ENCODE measurements at regions not wholly inside any gene's neighbourhood (a gene's known extent, or its start where the extent isn't known, plus 50 kb on each side); places are given as distances from the start of the nearest gene placed in this dataset.

DNA sequence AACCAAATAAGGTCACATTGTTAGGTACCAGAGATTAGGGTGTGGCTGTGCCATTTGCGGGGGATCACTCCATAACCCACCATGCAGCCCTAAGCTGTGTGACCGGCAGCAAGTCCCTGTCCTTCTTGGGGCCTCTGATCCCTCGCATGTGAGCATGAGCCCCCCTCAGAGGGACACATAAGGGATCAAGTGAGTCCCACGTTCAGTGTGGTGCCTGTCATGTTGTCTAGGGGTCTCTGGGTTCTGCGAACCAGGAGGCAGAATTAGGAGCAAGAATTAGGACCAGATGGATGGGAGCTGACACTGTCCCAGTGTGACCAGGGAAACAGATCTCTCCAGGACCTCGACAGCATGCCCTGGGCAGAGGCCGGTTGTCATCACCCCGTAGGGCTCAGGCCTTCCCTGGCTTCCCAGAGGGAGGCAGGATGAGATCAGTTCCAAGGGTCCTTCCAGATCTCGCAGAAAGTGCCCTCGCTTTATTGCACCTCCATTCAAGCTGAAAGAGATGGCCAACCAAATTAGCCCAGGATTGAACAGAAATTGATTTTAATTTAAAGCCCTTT lies 113.2 kb upstream of the OTOS start:
- no peak overlapping the region for H3K27ac Mint-ChIP-seq
- no peaks in the 10 kb centered on the region for H3K9me3 Mint-ChIP-seq
- H3K36me3 Mint-ChIP-seq: no peaks in the 10 kb centered on the region
- DNase-seq (ENCODE audit: extremely low spot score, unreplicated experiment): no peak
- H3K4me1 Mint-ChIP-seq (ENCODE audit: unreplicated experiment): peaks cover 35% of the 10 kb centered on the region
- H3K27me3 Mint-ChIP-seq: no peaks in the 10 kb centered on the region
- H3K4me3 Mint-ChIP-seq: no peak overlapping the region
- TF ChIP-seq, protein P1, sequence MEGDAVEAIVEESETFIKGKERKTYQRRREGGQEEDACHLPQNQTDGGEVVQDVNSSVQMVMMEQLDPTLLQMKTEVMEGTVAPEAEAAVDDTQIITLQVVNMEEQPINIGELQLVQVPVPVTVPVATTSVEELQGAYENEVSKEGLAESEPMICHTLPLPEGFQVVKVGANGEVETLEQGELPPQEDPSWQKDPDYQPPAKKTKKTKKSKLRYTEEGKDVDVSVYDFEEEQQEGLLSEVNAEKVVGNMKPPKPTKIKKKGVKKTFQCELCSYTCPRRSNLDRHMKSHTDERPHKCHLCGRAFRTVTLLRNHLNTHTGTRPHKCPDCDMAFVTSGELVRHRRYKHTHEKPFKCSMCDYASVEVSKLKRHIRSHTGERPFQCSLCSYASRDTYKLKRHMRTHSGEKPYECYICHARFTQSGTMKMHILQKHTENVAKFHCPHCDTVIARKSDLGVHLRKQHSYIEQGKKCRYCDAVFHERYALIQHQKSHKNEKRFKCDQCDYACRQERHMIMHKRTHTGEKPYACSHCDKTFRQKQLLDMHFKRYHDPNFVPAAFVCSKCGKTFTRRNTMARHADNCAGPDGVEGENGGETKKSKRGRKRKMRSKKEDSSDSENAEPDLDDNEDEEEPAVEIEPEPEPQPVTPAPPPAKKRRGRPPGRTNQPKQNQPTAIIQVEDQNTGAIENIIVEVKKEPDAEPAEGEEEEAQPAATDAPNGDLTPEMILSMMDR (conservative IDR thresholded peaks at IDR 0.05): no peak

DNA sequence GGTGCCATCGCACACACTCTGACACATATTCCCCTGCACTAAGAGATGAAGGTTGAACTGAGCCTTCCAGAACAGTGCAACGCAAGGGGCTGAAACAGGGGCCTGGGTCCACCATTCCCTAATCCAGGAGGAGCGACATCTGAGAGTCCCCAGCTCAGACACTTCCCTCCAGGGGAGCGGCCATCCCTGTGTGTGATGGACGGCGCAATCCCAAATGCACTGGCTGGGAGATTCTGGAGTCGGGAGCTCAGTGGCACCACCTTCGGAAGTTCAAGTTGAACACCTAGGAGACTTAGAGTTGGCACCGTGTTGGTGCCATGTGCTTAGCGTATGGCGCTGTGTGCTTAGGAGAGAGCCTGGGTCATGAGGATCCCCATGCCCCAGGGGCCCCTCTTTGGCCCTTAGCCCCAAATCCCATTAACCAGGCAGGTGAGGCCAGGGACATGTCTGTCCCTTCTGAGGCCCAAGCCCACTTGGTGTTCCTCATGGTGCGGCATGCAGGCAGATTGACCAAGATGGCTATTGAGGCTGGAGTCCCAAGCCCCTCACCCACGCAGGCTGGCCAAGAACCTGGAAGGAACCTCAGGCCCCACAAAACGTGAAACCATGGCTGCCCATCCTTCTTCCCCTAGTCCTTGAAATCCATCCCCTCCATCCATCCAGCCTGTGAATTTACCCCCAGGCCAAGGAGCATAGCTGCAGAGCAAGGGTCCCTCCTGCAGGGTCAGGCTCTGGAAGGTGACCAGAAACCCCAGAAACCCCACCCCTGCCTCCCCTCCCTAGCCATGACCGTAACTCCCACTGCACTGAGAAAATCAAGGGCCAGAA lies 114.1 kb upstream of the OTOS start:
- Mint-ChIP-seq H3K4me3 (no peak overlapping the region), H3K9me3 (no peaks in the 10 kb centered on the region), H3K36me3 (no peaks in the 10 kb centered on the region), H3K27ac (no peak overlapping the region), H3K4me1 (ENCODE audit: unreplicated experiment) (peaks cover 32% of the 10 kb centered on the region), H3K27me3 (no peaks in the 10 kb centered on the region)
- no peak for DNase-seq (ENCODE audit: extremely low spot score, unreplicated experiment)
- TF ChIP-seq, protein P1 (conservative IDR thresholded peaks at IDR 0.05): no peak

DNA sequence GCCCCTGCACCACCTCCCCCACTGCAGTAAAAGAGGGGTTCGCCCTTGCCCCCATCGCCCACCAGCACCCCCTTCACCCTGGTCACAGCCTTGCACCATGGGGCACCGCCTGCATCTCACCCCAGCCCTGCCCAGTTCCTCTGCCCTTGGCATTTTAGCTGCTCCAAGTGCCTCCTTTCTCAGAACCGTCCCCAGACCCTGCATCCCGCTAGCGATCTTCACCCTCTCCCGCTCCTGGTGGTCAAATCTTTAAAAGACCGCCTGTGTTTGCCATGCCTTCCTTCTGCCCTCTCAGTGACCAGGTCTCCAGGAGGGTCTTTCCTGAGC lies 114.7 kb upstream of the OTOS start:
- H3K9me3 Mint-ChIP-seq: no peaks in the 10 kb centered on the region
- no peaks in the 10 kb centered on the region for H3K36me3 Mint-ChIP-seq
- peak overlapping the region; percentile 86 for H3K4me3 Mint-ChIP-seq
- H3K27me3 Mint-ChIP-seq: no peaks in the 10 kb centered on the region
- no peak for DNase-seq (ENCODE audit: extremely low spot score, unreplicated experiment)
- peaks cover 26% of the 10 kb centered on the region for H3K4me1 Mint-ChIP-seq (ENCODE audit: unreplicated experiment)
- TF ChIP-seq, protein P1 (conservative IDR thresholded peaks at IDR 0.05): no peak
- peak overlapping the region; percentile 94 for H3K27ac Mint-ChIP-seq

DNA sequence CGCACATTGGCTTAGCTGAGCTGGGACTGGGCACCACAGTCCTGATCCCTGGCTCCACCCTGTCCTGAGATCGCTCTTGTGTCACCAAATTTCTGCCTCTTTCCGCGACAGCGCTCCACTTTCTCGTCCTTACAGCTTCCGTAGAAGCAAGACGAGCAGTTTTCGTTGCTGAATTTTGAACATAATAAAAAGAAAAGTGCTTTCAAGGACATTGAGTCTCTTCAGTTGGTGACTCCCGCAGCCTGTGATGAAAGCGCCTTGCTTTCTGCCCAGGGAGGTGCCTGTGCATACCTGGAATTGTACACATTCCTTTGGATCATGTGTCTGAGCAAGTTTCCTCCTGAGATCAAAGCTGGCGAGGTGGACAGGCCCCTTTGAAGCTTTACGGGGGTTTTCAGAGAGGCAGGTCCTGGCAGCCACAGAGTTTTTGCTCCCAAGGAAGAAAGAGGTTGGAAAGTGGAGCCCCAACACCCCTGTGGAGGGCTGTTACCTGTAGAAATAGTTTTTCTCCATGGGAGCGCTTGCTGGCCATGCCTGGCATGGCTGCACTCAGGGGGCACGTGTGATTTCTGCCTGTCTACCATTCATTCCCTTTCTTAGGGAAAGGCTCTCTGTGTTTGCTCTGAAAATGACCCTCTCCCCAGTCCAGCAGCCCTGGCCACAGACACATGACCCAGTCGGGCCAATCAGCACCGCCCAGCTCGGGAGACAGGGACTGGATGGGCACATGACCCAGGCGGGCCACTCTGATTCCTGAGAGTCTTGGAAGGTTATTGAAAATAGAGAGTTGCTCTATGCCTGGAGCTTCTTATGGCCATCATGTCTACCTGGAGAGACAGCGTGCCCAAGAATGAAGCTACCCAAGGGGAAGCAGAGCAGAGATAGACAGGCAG lies 115.6 kb upstream of the OTOS start:
- DNase-seq (ENCODE audit: extremely low spot score, unreplicated experiment): no peak
- Mint-ChIP-seq H3K4me1 (ENCODE audit: unreplicated experiment) (peaks cover 25% of the 10 kb centered on the region), H3K27ac (peak overlapping the region; percentile 94), H3K4me3 (peak overlapping the region; percentile 86), H3K36me3 (no peaks in the 10 kb centered on the region), H3K9me3 (peaks cover 3% of the 10 kb centered on the region), H3K27me3 (no peaks in the 10 kb centered on the region)
- TF ChIP-seq, protein P1 (conservative IDR thresholded peaks at IDR 0.05): no peak

DNA sequence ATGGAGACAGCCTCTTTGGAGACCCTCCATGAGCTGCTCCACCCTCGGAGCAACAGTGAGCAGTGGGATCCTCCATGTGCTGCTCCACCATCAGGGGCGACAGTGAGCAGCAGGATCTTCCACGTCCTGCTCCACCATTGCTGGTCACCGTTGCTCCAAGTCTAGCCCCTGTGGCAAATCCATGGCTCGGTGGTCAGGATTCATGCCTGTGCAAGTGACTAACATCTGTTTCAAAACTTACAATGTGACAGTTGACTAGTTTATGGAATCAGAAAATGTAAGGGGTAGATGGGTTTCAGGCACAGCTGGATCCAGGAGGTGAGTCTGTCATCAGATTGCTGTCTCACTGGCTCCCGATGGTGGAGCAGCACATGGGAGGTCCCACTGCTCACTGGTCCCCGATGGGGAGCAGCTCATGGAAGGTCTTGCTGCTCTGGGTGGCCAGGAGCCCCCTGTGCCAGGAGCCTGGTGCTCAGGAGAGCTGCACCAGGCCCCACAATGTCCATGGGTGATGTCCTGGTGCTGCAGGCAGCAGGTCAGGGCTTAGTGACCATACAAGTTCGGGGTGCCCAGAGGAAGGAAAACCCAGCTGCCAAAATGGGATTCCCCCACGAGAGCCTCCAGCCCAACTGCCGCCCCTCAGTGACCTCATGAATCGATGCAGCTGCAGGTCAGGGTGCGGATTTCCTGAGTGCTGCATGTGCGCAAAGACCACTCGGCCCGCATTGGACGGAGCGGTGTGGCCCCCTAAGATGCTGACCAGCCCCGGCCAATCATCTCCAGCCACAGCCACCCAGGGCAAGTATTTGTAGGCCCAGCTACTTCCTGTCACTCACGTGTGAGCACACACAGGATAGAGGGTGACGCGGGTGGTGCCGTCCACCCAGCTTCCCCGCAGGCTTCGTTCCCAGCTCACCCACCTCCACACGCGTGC lies 116.5 kb upstream of the OTOS start:
- H3K36me3 Mint-ChIP-seq: no peaks in the 10 kb centered on the region
- no peak overlapping the region for H3K27ac Mint-ChIP-seq
- no peak for DNase-seq (ENCODE audit: extremely low spot score, unreplicated experiment)
- TF ChIP-seq, protein P1 (conservative IDR thresholded peaks at IDR 0.05): no peak
- peaks cover 7% of the 10 kb centered on the region for H3K9me3 Mint-ChIP-seq
- H3K27me3 Mint-ChIP-seq: no peaks in the 10 kb centered on the region
- H3K4me3 Mint-ChIP-seq: no peak overlapping the region
- H3K4me1 Mint-ChIP-seq (ENCODE audit: unreplicated experiment): peaks cover 25% of the 10 kb centered on the region

Measured in type B pancreatic cell (in vitro differentiated cells).